Stomach (tissue), 8 donors: ENCODE measurements at regions not wholly inside any gene's neighbourhood (a gene's known extent, or its start where the extent isn't known, plus 50 kb on each side); places are given as distances from the start of the nearest gene placed in this dataset.
A peak's percentile ranks its signal among the peaks of the same experiment; 100 is the strongest.

Experiments
- DNase-seq, 2 donors: peaks; one replicate each; pipeline versions ENCODE4 v3.0.0 to v3.0.0-alpha.2; 2013 to 2019
- H3K27ac ChIP-seq, 5 donors: fragments of 200-600 bp in 4 of 5; sonication (generic) in 4 of 5; one replicate each; pipeline ENCODE4 v1.5.1; 2013 to 2019; ENCODE audit warnings: mild to moderate bottlenecking in 1 of 5, moderate library complexity in 1 of 5
- H3K27me3 ChIP-seq, 3 donors: fragments of 200-600 bp; sonication (generic); one replicate each; pipeline ENCODE4 v1.5.1; 2017 to 2019; ENCODE audit warnings: mixed run types in 1 of 3
- H3K36me3 ChIP-seq, 4 donors: fragments of 200-600 bp; sonication (generic); 1 replicate in 3 of 4; 2 replicates in 1 of 4; pipeline ENCODE4 v1.5.1; 2016 to 2019
- H3K4me1 ChIP-seq, 4 donors: fragments of 200-600 bp; sonication (generic); one replicate each; pipeline ENCODE4 v1.5.1; 2016 to 2019
- H3K4me3 ChIP-seq, 4 donors: fragments of 200-600 bp; sonication (generic) in 3 of 4; one replicate each; pipeline ENCODE4 v1.5.1; 2016 to 2019; ENCODE audit warnings: mild to moderate bottlenecking in 1 of 4
- H3K9me3 ChIP-seq, 4 donors: fragments of 200-600 bp; sonication (generic); one replicate each; pipeline ENCODE4 v1.5.1; 2016 to 2019
- CTCF ChIP-seq, 7 experiments: fragments of 450-650 bp in 4 of 7; fragments of 200-600 bp in 3 of 7; sonication (generic) in 3 of 7; IDR thresholded peaks; one replicate each; pipeline ENCODE4 v1.5.1; 2016 to 2019; ENCODE audit warnings: antibody characterized with exemption in 7 of 7, control low read depth in 2 of 7, mild to moderate bottlenecking in 1 of 7
- EP300 ChIP-seq: sonication (generic); formaldehyde crosslinking; IDR thresholded peaks from one replicate; pipeline ENCODE4 v1.6.1; 2017; ENCODE audit warnings: antibody characterized with exemption
- POLR2A ChIP-seq, 4 donors: fragments of 450-650 bp; IDR thresholded peaks; one replicate each; pipeline ENCODE4 v1.6.1; 2016; ENCODE audit warnings: antibody characterized with exemption in 4 of 4, control low read depth in 2 of 4, mild to moderate bottlenecking in 1 of 4, moderate library complexity in 1 of 4
- POLR2AphosphoS5 ChIP-seq, 3 donors: sonication (generic); formaldehyde crosslinking; IDR thresholded peaks; one replicate each; pipeline ENCODE4 v1.6.1; 2016; ENCODE audit warnings: antibody characterized with exemption in 3 of 3
- WGBS, 5 donors: extraction: QIAGEN DNeasy Blood & Tissue Kit in 3 of 5; methylation state at CpG; one replicate each; pipeline versions ENCODE4 v1.1.5 to v1.1.7; 2013 to 2018; 5-methylcytosine and 5-hydroxymethylcytosine counted together
- intact Hi-C: fragments of 100-400 bp; cut with DNase I; formaldehyde crosslinking; loops from one replicate; pipeline ENCODE4 v1.15.1; 2023; ENCODE audit warnings: low total_unique reads
- donor health status: healthy with polysubstance abuse.
- donor health status: Bipolar disorder and iron deficiency.
- donor health status: healthy.

DNA sequence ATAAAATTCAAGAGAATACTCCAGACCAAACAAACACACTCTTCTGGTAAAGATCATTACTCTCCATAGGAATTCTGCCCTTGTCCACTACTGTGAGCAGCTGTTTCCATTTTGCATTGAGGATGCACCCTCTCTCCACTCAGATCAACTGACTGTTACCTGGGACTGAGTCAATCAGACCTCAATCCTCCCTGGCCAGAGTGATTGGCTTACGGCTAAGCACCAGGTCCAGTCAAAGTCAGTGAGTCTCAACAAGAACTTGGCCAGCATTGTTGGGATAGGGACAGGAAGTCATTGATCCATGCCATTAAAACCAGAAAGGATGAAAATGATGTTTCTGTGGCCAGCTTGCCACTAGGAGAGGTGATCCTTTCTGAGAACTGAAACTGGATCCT is 79.7 kb downstream of the WNT5A start:
- H3K9me3 ChIP-seq: peaks cover 0 to 19% (median 10%) of the 10 kb centered on the region in 4 donors
- no peaks in the 10 kb centered on the region for H3K36me3 ChIP-seq
- H3K27me3 ChIP-seq: no peaks in the 10 kb centered on the region
- 90 to 100% (median 97%) methylated on average over 1 of the region's 1 CpG for WGBS, 5 donors
- H3K4me3 ChIP-seq: no peak overlapping the region
- no peak for DNase-seq
- H3K27ac ChIP-seq: no peak overlapping the region
- peaks cover 0 to 3% (median 1%) of the 10 kb centered on the region in 4 donors for H3K4me1 ChIP-seq
- TF ChIP-seq POLR2AphosphoS5 (IDR thresholded peaks at IDR 0.05) (no peak), EP300 (no peak), POLR2A (IDR thresholded peaks at IDR 0.05) (no peak), CTCF (IDR thresholded peaks at IDR 0.05) (no peak)
- intact Hi-C loops: no loop called here

GRCh38 chr3:55406696-55407425 is 80.2 kb downstream of the WNT5A start:
- no peak for DNase-seq
- H3K27ac ChIP-seq: no peak overlapping the region
- H3K4me3 ChIP-seq: no peak overlapping the region
- no peaks in the 10 kb centered on the region for H3K36me3 ChIP-seq
- 82 to 94% (median 85%) methylated on average over 2 of the region's 2 CpGs for WGBS, 5 donors
- intact Hi-C loops: no loop called here
- H3K4me1 ChIP-seq: peaks cover 0 to 4% (median 2%) of the 10 kb centered on the region in 4 donors
- peaks cover 0 to 19% (median 10%) of the 10 kb centered on the region in 4 donors for H3K9me3 ChIP-seq
- no peaks in the 10 kb centered on the region for H3K27me3 ChIP-seq
- no peak for TF ChIP-seq CTCF (IDR thresholded peaks at IDR 0.05)
- no peak for TF ChIP-seq POLR2A (IDR thresholded peaks at IDR 0.05)
- no peak for TF ChIP-seq EP300
- TF ChIP-seq POLR2AphosphoS5 (IDR thresholded peaks at IDR 0.05): no peak

DNA sequence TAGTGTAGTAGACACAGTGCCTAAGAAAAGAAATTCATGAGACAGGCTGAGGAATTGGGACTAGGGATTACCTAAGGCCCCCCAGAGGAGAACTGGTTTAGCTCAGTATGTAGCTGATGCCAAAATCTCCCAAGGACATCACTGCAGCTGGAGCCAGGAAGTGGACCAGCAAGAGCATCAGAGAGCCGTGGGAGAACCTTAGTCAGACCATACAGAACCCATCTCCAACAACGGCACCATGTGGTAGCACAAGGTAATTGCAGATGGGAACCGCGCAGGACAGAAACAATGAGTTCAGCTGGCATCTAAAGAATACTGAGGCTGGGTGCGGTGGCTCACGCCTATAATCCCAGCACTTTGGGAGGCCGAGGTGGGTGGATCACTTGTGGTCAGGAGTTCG is 81.7 kb downstream of the WNT5A start:
- Histone ChIP-seq H3K4me1 (peaks cover 0 to 4% (median 2%) of the 10 kb centered on the region in 4 donors), H3K36me3 (no peaks in the 10 kb centered on the region), H3K9me3 (peaks cover 0 to 19% (median 10%) of the 10 kb centered on the region in 4 donors), H3K27ac (no peak overlapping the region), H3K4me3 (no peak overlapping the region), H3K27me3 (no peaks in the 10 kb centered on the region)
- 39 to 56% (median 51%) methylated on average over 8 of the region's 8 CpGs for WGBS, 5 donors
- intact Hi-C loops: no loop called here
- DNase-seq: peak in 1 of 2 donors; percentile 11
- TF ChIP-seq POLR2AphosphoS5 (IDR thresholded peaks at IDR 0.05) (no peak), CTCF (IDR thresholded peaks at IDR 0.05) (peak in 1 of 7 experiments; percentile 16), EP300 (no peak)

- Histone ChIP-seq H3K4me1 (peaks cover 0 to 4% (median 2%) of the 10 kb centered on the region in 4 donors), H3K4me3 (no peak overlapping the region), H3K27me3 (no peaks in the 10 kb centered on the region), H3K9me3 (peaks cover 0 to 19% (median 10%) of the 10 kb centered on the region in 4 donors), H3K27ac (no peak overlapping the region), H3K36me3 (no peaks in the 10 kb centered on the region)
- peak in 1 of 2 donors; percentile 75 for DNase-seq
- 34 to 63% (median 44%) methylated on average over 4 of the region's 4 CpGs for WGBS, 5 donors
- intact Hi-C loops: no loop called here
- no peak for TF ChIP-seq CTCF (IDR thresholded peaks at IDR 0.05)
- no peak for TF ChIP-seq POLR2A (IDR thresholded peaks at IDR 0.05)
- no peak for TF ChIP-seq EP300
- peak in 1 of 3 donors; percentile 42 for TF ChIP-seq POLR2AphosphoS5 (IDR thresholded peaks at IDR 0.05)
Measured at GRCh38 chr3:55402886-55403609, 84.1 kb downstream of the WNT5A start.
